ENCODE measurements at regions not wholly inside any gene's neighbourhood (a gene's known extent, or its start where the extent isn't known, plus 50 kb on each side); places are given as distances from the start of the nearest gene placed in this dataset.

DNA sequence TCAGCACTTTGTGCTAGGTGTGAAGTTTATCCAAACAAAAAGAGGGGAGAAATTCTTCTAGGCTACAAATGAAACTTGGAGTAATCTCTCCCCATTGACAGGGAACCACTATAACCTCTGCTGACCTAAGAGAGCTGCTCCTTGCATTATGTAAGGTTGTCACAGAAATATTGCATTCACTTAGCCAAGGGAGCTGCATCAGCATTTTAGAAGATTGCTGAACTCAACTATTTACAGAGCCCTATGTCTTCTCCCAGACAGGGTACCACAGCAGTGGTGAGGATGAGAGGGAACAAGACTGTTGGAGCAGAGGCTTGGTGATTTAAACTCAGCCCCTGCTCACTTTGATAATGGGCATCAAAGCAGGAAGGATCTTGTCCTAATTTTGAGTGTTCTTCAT is 362.0 kb downstream of the TMEM38B start:
- TF ChIP-seq, protein P1, sequence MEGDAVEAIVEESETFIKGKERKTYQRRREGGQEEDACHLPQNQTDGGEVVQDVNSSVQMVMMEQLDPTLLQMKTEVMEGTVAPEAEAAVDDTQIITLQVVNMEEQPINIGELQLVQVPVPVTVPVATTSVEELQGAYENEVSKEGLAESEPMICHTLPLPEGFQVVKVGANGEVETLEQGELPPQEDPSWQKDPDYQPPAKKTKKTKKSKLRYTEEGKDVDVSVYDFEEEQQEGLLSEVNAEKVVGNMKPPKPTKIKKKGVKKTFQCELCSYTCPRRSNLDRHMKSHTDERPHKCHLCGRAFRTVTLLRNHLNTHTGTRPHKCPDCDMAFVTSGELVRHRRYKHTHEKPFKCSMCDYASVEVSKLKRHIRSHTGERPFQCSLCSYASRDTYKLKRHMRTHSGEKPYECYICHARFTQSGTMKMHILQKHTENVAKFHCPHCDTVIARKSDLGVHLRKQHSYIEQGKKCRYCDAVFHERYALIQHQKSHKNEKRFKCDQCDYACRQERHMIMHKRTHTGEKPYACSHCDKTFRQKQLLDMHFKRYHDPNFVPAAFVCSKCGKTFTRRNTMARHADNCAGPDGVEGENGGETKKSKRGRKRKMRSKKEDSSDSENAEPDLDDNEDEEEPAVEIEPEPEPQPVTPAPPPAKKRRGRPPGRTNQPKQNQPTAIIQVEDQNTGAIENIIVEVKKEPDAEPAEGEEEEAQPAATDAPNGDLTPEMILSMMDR (IDR thresholded peaks at IDR 0.05): no peak
- TF ChIP-seq POLR2A (IDR thresholded peaks at IDR 0.05): no peak
